Activated CD4-positive, alpha-beta T cell treated with anti-CD3 and anti-CD28 coated beads, Interleukin-10, Interleukin-2, amounts not matched to agents 100 ng/mL and 50 ng/mL, durations not matched to agents 16 hours and 8 hours (primary cell): ENCODE measurements at regions not wholly inside any gene's neighbourhood (a gene's known extent, or its start where the extent isn't known, plus 50 kb on each side); places are given as distances from the start of the nearest gene placed in this dataset.

Experiments
- DNase-seq: peaks from one replicate; pipeline ENCODE4 v3.0.0-alpha.2; 2020

DNA sequence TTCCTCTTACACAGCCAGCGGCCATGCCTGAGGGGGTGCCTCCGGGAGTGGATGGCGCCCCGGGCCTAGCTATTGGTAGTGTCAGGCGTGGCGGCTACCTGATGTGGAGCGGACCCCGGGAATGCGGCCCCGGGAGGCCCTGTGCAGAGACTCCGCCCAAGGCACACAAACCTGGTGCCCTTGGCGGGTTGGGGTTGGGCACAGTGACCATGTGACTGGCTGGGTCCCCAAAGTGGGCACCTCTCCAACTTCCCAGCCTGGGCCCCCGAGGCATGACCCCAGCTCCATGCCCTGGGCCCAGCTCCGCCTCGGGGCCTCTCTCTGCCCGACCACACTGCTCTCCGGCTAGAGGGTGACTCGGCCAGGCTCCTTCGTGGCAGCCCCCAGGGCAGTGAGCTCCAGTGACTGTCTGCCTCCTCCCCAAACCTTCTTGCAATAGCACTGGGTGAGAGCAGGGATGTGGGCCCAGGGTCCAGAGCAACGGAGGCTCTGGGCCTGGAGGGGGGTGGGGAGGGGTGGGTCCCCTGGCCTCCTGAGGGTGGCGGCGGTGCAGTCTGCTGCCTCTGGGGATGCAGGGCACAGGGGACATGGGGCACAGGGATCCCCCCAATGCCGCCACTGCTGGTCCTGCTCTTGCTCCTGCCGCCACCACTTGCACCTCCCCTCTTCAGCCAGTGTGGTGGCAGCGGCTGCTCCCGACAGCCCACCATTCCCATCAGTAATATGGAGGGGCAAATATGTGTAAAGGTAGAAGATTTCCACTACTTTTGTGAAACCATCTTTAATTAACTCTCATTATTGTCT is 942.9 kb upstream of the EPHA7 start:
- DNase-seq, result no peak

DNA sequence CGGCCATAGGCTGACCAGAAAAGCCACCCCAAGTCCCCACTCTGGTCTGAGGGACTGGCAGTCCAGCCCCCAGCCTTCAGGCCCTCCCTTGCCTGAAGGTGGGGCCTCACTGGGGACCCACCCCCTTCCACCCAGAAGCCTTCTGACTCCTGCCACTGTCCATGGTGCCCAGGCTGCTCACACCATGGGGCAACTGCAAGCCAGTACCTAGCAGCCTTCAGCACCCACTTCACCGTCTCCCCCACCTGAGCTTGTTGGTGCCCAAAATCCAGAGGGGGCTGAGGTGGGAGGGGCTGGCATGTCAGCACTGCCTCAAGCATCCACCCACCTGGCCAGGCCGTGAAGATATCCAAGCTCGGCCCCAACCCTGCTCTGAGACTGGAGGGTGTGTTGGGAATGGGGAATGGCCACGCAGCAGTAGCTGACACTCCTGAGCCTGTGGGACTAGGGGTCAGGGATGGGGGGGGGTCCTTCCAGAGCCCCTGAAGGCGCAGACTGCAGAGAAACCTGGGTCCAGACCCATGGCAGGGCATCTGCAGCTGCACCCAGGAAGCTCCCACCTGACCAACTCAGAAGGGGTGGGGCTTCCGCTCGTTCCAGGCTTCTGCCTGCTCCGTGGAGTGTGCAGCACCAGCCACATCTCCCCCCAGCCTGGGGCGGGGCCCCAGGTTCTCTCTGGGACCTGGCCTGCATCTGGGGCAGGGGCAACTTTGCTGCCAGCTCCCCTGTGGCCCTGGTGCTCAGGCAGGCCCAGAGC is 942.1 kb upstream of the EPHA7 start:
- no peak for DNase-seq

DNA sequence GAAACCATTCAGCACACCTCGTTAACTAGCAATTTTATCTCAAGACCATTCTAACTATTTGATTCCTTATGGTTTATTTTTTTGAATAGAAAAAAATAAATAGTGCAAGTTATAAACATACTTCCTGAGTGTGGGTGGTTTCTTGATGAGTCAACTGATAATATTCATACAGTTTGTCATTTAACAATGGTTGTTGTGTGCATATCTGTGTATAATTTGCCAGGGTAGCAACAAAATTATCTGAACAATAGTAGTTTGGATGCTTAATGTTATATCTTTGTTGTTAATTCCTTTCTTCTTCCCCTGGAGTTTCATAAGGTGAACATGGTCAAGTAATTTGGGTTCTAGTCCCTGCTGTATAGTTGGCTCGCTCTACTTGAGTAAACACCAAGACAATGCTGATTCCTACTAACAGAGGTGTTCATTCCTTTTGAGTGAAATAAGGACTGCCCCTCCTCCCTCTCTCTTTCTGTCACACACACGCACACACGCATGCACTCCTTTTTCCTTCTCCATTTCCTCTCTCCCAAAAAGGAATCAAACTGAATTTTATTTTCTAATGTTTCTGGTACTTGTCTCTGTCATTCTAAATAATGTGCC is 938.1 kb upstream of the EPHA7 start:
- DNase-seq, result no peak

DNA sequence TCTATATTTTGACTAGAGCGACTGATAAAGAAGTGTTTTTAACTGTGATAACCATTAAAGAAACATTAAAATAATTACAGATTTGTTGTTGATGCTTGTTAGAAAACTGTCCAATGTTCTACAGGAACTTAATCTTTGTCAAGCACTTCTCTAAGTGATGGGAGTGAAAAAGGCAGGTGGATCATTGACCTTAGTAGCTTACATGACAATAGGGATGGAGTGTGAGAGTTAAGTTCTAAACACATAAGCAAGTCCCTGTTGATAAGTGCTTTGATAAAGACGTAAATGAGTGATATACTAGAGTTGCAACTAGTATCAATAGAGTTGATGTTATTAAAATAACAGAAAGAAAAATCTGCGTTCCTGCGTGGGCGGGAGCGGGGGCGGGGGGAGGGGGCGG is 931.5 kb upstream of the EPHA7 start:
- DNase-seq, result no peak

DNA sequence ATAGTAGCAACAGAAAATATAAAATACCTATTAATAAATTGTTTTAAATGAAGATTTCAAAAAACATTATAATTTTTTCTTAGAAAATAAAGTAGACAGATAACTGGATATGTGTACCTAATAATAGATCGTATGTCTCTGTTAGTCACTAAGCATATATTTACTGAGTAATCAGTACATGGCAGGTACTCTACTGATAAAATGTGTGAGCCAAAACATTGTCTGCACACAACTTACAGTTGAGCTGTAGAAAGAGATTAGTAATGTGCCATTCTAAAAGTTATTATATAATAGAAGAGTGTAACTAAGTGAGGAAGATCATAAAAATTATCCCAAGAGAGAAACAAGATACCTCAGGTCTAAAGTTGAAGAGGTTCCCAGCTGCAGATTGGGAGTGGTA is 929.9 kb upstream of the EPHA7 start:
- DNase-seq, result no peak

DNA sequence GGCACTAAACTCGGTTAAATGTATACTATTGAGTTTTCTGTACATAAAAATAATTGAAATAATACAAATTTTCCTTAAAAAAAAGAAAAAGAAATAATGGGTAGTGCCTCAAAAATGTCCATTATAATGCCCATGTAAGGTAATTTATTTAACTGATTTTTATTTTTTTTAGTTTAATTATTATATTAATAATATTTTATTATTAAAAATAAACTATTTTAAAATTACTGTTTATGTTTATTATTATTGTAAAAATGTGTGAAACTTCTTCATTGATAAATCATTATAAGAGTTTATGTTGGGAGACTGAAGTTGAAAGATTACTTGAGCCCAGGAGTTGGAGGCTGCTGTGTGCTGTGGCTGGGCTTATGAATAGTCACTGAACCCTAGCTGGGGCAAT is 925.5 kb upstream of the EPHA7 start:
- no peak for DNase-seq

DNA sequence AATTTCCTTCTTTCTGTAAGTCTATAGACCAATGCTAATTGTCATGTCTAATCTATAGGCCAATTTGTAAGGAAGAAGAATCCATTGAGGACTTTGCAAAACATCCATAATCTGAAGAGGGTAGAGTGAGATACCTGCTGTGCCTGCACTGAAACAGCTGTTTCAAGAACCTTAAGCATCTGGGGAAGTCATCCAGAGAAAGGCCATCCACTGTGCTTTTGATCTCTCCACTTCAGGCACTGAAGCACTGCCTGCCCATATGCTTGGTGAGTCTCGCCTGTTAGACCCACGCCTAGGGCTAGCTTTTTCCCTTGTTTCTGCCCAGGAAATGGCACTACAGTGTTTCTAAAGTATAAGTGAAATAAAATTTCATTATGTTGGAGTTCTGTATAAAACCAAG is 921.8 kb upstream of the EPHA7 start:
- no peak for DNase-seq

DNA sequence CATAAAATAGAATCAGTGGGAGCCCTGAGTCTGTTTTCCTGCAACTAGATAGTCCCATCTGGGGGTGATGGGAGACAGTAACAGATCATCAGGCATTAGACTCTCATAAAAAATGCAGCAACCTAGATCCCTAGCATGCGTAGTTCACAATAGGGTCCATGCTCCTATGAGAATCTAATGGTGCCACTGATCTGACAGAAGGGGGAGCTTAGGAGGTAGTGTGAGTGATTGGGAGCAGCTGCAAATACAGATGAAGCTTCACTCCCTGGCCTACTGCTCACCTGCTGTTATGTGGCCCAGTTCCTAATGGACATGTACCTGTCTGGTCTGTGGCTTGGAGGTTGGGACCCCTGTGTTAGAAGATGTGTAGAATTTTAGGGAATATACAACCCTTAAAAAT is 904.5 kb upstream of the EPHA7 start:
- DNase-seq, result peak; percentile 0

DNA sequence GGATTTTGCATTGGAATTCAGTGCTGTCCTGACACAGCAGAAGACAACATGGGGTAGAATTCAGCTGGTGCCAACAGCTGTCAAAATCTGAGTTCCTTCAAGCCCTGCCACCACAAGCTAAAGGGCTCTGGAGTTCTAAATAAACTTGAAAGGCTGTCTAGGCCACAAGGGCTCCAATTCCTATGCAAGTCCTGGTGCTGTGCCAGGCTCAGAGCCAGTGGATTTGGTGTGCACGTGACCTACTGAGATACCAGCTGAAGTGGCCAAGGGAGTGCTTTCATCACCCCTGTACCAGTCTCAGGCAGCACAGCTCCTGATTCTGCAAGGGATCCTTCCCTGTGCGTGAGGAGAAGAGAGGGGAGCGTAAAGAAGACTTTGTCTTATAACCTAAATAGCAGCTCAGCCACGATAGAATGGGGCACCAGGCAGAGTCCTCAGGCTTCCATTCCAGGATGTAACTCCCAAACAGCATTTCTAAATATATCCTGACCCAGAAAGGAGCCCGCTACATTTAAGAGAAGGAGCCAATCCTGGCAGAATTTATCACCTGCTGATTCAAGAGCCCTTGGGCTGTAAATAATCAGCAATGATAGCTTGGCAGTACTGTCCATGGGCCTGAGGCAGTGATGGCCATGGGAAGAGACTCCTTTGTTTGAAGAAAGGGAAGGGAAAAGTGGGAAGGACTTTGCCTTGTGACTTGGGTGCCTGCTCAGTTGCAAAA is 881.2 kb upstream of the EPHA7 start:
- no peak for DNase-seq

DNA sequence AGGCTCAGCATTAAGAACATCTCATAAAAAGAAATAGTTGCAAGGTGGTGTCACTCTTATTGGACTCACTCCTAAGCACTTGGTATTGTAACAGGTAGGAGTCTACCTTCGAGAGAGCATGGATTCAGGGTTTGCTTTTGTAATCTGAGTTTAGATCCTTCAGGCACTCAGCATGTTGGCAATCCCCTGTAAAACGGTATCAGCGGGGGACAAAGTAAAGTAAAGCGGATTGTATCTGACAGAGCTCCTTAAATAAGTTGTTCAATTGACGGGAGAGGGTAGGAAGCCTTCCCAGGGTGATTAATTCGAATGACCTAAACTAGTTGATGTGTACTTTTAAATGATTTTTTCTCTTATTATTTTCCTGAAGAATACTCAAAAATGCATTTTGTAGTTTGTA is 869.8 kb upstream of the EPHA7 start:
- DNase-seq, result no peak

DNA sequence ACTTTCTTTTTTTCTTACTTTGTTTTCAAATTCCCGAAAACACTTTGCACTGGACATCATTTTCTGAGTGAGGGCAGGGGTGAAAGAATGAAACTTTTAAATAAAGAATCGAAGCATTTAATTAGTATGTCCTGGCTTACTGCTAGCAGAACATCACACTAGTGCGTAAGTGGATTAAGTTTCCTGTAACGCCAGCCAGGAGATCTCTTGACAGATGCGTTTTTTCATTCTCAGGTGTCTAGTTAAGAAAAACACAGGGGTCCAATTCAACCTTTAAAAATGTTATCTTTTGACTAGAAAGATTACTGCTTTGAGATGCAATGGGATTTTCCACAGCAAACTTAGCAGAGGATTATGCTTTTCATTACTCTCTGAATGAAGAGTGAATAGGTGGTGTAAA is 858.8 kb upstream of the EPHA7 start:
- DNase-seq, result no peak

DNA sequence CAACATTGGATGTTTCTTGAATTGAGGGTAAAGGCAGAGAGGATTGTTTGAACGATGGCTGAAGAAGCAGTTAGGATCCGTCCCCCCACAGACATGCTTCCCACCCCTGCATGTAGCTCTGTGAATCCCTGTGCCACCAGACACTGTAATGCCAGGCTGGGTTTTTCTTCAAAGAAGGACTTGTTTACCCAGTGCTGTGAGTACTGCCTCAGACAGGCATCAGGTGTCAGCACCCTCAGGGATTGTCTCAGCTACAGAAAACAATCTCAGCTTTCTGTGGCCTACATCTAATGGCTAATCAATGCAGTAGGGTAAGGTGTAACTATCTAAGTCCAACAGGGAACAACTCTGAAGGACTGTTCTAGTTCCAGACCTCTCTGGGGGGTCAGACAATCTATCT is 853.0 kb upstream of the EPHA7 start:
- no peak for DNase-seq

DNA sequence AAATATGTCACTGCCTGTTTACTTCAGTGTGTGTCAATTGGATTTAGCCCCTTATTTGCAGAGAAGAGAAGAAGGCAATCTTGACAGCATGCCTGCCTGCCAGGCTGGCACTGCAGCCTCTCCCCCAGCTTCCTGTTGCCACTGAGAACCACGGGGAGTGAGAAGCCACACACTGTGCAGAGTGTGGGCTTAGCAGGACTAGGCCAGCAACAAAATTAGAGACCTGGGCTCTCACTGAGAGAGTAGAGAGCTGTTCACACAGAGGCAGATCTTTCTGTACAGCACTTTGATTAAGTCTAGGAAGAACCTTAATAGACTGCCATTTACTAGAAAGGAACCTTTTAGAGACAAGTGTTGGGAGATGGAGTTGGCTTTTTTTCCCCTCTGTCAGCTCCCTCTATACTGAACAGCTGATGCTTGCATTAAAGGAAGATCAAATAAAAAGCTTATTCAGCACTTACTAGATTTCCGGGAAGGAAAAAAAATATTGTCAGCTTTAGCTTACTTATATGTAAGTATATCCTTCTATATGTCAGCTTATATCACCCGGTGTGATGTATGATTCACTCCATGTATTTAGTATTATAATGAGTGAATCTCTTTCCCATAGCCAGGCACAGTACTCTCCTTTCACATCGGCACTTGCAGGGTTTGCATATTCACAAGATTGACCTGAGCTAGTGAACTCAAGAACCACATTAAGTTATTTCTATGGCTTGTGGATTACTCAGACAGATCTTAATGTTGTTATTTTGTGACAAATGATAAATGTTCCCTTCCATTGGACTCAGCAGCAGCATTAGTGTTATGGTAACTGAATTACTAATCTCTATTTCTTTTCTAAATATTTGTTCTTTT is 851.0 kb upstream of the EPHA7 start:
- DNase-seq, result no peak

DNA sequence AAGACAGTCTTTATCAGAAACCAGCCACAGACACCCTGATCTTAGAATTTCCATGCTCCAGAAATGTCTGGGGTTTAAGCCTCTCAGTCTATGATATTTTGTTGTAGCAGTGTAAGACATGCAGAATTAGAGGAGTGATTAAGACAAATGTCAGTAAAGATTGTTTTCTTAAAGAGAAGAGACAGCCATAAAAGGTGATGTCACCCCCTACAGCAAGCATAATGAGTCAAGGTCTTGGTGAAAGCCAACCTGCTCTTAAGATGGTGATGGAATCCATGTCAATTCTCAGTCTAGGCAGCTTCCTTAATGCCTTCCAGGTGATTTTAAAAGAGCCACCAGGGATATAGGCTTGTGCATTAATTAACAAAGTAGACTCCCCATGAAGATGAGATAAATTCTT is 849.9 kb upstream of the EPHA7 start:
- DNase-seq, result no peak

DNA sequence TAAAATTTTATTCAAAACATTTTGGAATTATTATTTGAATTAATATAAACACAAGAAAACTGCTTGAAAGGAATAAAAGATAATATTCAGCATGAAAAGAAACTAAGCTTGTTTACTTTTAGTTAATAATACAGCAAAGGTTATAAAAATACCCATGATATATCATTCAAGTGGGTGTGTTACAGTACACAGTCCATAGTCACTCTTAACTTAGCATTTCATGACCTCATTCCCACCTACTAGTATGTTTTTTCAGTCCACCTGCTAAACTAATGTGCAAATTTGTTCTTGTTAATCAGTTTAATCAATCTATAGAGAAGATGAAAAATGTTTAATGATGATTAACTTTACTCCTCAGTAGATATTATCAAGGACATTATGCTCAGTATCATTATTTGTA is 841.4 kb upstream of the EPHA7 start:
- DNase-seq, result no peak

DNA sequence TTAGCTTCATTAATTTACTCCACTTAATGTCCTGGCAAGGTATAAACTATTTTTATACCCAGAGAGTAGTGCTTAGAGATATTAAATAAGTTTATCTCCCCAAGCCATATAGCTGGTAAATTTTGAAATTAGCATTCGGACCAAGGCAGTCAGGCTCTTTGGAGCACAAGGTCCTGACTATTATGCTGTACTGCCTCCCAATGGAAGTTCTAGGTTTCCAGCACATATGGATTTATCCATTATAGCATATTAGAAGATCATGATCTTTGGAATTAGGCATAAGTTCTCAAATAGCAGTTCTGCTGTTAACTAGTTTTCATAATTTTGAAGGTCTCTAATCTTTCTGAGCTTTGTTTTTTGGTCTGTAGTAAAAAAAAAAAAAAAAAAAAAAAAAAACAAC is 835.3 kb upstream of the EPHA7 start:
- DNase-seq, result no peak

DNA sequence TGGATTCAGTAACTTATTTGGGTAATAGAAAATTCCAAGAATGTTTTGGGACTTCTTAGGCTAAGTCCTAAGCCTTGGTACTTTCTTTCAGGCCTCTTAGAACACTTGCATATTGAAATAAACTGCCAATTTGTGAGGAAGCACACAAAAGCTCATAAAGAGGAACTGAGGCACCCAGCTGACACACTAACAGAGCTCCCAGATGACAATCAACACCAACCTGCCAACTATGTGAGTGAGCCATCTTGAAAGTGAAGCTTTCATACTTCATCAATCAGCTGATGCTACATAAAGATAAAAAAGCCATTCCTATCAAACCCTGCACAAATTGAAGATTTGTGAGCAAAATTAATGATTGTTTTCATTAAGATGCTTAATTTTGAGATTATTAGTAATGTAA is 832.5 kb upstream of the EPHA7 start:
- DNase-seq, result no peak

DNA sequence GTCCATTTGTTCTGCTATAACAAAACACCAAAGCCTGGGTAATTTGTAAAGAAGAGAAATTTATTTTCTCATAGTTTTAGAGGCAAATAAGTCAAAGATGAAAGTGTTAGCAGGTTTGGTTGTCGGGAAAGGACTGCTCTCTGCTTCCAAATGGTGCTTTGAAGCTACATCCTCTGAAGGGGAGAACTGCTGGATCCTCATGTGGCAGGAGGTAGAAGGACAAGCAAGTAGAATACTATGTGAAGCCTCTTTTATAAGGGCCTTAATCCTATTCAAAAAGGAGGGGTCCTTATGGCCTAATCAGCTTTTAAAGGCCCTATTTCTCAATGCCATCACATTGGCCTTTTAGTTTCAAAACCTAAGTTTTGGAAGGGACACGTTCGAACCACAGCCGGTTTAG is 826.0 kb upstream of the EPHA7 start:
- DNase-seq, result no peak

DNA sequence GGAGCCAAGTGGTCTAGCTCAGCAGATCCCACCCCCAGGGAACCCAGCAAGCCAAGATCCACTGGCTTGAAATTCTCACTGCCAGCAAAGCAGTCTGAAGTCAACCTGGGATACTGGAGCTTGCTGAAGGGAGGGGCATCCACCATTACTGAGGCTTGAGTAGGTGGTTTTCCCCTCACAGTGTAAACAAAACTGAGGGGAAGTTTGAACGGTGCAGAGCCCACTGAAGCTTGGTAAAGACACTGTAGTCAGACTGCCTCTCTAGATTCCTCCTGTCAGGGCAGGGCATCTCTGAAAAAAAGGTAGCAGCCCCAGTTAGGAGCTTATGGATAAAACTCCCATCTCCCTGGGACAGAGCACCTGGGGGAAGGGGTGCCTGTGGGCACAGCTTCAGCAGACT is 819.5 kb upstream of the EPHA7 start:
- no peak for DNase-seq

DNA sequence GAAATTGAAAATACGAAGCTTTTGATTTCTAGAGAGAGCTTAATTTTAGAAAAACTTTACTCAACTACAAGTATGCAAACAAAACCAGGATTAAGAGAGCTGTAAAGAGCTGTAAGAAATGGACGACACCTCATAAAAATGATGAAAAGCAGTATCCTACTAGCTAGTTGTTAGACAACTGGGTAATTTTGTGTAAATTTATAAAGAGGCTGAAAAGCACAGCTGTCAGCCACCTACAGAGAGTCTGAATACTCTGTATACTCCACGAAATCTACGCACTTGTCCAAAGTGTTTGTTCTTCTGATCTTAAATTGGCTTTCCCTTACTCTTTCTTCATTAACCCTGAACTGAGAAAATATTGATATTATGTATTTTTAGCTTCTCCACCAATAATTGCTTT is 808.4 kb upstream of the EPHA7 start:
- DNase-seq, result no peak

DNA sequence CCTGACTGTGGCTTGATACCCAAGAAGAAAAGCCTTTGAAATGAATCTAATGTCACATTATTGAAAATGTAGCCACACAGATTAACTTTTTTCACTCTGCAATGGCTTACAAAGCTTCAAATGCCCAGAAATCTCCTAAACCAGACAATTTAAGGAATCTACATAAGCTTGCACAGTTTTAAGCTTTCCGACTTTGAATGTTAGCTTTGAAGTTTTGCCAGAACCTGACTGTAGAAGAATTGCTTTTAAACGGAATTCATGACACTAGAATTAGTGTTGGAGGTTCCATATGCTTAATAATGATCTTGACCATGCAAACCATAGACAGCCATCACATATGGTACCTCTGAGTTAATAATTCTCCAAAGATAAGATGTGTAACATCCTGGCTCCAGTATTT is 798.5 kb upstream of the EPHA7 start:
- DNase-seq, result no peak

DNA sequence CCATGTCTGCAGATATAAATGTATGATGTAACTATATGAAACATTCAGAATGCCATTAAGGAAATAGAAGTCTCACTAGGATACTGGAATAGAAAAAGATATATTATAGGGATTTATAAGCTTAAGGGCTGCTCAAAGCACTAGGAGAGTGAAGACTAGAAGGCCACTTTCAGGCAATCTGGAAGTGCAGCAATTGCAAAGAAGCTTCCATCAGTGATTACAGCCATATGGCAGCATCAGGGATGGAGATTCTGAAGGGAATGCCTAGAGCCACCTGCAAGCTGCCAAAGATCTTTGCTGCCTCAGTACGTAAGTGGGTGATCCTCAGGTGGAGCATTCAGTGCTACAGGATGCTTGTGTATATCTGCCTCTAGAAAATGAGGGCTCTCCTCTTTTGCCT is 796.2 kb upstream of the EPHA7 start:
- DNase-seq, result no peak

DNA sequence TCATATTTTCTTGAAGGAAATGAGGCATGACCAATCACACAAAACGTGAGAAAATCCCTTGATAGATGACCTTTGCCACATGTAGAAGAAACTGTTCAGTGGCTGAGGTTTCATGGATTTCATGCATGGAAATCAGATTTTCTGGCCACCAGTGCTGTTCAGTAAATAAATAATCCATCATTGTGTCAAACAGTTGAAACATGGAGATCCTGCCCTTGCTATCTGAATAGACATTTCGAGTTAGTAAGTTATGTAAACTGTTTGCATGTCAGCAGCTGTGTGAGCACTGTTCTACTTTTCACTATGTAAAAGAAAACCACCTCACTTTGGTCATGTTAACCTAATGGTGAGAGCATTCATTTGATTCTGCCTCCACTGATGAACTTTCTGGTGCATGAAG is 793.9 kb upstream of the EPHA7 start:
- no peak for DNase-seq
